Stimulated activated CD4-positive, alpha-beta T cell treated with anti-CD3 and anti-CD28 coated beads, Interleukin-1b, Interleukin-23, amount 100 ng/mL, for 4 hours (primary cell): ENCODE measurements at regions not wholly inside any gene's neighbourhood (a gene's known extent, or its start where the extent isn't known, plus 50 kb on each side); places are given as distances from the start of the nearest gene placed in this dataset.

Experiments
- DNase-seq, 2 donors: peaks; one replicate each; pipeline ENCODE4 v3.0.0-alpha.2; 2020; ENCODE audit warnings: low read depth in 2 of 2

DNA sequence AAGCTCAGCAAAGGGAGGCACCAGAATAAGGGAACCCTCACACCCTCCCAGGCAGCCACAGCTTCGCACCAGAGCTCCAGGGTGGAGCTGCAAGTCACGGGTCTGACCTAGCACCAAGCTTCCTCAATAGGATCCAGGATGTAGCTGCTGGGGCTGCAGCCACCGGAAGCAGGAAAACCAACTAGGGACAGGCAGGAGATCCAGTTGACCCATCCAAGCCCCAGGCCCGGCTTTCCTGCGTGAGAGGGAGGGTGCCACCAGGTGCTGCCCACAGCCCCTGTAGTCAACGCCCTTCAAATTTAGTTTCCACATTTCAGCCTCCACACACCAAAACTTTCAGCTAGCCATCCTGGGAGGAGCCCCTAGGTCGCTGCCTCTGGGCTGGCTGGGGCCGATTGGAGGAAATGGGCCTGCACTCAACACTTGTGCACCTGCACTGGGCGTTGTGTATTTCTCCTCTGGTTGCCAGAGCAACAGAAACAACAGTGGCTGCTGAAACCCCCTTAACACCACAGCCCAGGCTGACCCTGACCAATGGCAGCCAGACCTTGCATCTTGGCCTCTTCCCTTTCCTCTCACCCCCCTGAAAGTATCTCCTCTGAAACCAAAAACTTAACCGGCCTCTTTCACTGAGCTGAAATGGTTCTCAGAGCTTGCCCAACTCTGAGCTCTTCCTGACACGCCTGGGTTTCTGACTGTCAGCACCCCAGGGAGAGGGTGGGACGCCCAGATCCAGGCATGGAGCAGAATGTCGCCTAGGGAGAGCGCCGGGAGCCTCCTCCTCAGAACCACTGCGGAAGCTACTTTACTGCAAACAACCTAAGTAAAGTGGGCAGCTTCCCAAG lies 226.5 kb upstream of the MAP3K1 start:
- DNase-seq, result no peak

DNA sequence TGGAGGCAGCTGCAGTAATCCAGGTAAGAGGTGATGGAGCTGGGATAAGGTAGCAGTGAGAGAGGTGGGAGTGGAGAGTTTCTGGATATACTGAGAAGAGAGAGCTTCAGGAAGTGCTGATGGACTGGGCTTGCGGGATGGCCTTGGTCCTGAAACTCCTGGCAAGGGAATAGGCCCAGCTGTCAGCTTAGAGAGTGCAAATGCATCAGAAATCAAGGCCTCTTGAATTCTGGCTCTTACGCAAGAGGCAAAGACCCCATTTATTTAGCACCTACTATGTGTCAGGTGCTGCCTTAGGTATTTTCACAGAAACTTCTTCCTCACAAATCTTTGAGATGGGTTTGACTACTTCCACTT lies 227.2 kb upstream of the MAP3K1 start:
- DNase-seq, result no peak

DNA sequence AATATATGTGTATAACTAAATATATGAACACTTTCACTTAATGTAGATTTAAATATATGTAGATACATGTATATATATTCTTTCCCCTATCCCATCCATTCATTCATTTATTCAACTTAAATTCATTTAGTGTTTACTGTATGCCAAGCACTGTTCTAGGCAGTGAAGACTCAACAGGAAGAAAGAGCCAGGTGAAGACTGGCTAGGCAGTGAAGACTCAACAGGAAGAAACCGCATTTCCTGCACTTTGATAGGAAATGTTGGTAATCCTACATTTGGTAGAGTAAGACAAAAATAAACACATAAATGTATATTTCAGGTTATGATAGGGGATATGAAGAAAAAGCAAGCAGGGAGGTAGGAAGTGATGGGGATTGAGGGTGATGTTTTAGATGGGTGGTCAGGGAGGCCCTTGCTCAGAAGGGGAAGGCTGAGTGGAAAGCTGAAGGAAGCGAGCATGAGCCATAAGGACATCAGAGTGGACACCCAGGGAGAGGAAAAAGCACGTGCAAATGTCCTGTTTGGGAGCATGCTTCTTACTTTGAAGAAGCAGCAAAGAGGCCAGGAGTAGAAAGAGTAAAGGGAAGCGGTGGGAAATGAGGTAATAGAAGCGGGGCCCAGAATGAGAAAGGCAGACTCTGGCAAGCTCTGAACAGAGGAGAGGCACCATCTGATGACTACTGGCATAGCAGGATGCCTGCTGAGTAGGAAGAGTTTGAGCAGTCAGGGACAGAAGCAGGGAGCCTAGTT lies 227.8 kb upstream of the MAP3K1 start:
- no peak for DNase-seq

DNA sequence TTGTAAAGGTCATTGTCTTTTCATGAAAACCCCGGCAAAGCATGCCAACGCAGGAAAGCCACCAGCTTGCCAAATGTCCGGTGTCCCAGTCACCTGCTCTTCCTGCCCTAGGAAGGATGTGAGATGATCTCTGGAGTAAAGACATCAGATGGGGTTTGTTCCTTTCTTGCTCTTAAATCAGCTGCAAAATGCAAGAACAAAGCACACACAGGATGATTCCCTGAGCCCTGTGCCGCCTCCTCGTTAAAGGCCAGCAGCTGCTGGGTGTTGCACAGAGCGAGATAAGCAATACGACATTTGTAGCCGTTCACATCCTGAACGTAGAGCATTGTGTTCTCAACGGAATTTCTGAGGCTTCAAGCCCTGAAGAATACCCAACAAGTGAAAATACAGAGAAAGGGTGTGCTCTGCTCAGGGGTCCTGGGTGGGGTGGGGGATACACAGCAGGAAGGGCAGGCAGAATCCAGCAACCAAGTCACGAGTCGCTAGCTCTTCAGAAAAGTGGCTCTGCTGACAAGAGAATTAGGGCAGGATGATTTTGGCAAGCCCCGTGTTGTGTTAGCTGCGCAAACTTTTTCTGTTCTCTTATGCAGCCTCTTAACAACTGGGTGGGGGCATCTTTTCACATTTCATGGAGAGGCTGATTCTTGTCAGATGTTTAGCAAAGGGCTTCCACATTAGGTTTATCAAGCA lies 229.2 kb upstream of the MAP3K1 start:
- no peak for DNase-seq

DNA sequence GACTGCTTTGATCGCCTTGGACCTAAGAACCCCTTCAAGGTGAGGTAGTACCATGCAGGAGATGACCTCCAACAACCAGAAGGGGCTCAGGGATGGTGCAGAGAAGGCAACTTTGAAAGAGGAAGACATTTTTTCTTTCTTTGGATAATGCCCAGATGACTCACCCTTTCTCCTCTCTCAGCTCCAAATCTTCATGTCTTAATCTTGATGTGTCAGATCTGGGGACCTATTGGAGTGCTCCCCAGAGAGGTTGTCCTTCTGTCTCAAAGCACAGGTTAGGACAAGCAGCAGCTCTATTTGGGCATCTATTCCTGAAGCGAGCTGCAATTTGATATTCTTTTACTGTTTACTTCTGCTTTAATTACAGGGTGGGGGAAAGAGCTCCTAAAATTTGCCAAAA lies 229.9 kb upstream of the MAP3K1 start:
- DNase-seq, result no peak

DNA sequence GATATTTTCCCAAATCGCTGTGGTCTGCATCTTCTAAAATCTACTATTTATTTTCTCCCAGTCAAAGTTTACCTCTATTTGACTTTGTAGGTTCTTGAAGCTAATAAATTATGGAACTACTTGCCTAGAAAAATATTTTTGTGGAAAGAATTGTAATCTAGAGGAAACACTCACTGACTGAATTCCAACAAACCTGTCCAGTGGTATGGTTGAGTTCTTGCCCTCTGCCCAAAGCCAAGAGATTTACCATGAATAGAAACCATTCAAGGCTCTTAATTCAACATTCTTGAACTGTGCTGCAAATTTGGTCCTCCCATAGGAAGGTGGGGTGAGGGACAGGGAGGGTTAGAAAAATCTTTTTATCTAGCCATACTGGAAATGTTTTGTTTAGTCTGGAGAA lies 233.9 kb upstream of the MAP3K1 start:
- no peak for DNase-seq

DNA sequence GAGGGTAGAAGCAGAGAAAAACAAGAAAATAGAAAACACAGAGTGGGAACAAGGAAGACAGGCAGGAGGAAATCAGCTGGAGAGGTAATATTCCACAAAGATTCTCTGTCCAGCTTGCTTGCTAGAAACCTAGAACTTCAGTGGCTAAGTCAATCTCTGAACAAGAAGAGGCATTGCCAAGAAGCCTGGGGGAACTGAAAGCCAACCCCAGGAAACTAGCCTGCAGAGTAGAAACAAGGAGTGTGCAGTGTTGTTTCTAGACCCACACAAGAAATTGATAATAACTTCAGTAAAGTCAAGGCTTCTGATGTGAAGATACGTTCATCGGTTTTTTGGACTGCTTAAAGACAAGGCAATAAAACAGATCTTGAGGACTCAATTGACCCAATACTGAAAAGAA lies 234.5 kb upstream of the MAP3K1 start:
- no peak for DNase-seq

DNA sequence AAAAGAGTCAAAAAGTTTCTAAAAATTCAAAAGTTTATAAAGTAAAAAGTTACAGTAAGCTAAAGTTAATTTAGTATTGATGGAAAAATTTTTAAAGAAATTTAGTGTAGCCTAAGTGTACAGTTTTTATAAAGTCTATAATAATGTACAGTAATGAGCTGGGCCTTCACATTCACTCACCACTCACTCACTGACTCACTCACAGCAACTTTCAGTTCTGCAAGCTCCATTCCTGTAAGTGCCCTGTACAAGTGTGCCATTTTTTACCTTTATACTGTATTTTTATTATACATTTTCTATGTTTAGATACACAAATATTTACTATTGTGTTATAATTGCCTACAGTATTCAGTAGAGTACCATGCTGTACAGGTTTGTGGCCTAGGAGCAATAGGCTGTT lies 239.5 kb upstream of the MAP3K1 start:
- DNase-seq, result no peak

DNA sequence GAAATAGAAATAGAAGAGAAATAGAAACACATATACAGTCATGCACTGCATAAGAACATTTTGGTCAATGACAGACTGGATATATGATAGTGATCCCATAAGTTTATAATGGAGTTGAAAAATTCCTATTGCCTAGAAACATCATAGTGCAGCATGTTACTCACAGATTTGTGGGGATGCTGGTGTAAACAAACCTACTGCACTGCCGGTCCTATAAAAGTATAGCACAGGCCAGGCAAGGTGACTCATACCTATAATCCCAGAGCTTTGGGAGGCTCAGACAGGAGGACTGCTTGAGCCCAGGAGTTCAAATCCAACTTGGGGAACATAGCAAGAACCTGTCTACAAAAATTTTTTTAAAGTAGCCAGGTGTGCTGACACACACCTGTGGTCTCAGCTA lies 240.6 kb upstream of the MAP3K1 start:
- no peak for DNase-seq

DNA sequence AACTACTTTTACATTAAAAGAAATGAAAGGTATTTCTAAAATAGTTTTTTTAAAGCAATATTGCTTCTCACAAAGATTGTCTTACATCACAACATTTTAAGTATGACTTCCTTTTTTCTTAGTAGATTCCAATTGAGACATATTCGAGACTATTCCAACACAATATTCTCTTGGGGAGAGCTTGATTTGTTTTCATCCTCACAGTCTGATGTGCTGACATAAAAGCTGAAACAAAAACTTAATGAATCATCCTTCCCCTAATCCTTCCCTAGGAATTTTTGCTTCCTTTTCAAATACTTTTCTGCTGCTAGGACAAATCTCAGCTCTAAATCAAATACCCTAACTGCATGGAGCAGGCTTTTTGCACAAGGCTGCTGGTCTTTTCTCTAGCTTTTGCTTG lies 245.8 kb upstream of the MAP3K1 start:
- no peak for DNase-seq

DNA sequence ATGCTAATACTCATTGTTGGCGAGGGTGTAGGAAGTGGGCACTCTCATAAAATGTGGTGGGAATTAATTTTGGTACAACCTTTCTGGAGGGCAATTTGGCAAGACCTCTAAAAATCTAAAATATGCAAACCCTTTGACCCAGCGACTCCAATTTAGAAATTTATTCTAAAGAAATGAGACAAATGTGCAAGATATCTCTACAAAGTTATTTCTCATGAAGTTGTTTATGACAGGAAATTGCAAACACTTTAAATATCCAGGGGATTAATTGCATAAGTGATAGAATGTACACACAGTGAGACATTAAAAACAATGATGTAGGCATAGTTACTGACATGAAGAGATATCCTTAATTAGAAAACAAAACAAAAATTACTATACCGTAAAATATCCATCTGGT lies 246.3 kb upstream of the MAP3K1 start:
- DNase-seq, result no peak

DNA sequence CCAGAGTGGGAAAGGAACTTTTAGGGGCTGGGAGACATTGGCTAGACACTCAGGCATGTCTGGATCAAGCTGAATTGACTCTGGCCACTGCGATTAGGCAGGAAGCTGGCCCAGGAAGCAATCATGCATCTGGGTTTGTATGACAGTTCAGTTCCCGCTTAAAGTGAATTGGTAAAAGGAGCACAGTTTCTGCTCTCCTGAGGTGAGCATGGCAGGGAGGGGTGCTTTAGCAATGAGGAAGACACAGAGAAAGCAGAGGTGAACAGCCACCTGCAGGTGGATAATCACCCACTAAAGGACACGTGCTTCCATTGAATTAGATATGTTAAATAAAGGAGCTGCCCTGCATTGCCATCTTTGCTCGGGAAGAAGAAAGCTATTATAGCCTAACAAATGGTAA lies 248.1 kb upstream of the MAP3K1 start:
- DNase-seq, result no peak

DNA sequence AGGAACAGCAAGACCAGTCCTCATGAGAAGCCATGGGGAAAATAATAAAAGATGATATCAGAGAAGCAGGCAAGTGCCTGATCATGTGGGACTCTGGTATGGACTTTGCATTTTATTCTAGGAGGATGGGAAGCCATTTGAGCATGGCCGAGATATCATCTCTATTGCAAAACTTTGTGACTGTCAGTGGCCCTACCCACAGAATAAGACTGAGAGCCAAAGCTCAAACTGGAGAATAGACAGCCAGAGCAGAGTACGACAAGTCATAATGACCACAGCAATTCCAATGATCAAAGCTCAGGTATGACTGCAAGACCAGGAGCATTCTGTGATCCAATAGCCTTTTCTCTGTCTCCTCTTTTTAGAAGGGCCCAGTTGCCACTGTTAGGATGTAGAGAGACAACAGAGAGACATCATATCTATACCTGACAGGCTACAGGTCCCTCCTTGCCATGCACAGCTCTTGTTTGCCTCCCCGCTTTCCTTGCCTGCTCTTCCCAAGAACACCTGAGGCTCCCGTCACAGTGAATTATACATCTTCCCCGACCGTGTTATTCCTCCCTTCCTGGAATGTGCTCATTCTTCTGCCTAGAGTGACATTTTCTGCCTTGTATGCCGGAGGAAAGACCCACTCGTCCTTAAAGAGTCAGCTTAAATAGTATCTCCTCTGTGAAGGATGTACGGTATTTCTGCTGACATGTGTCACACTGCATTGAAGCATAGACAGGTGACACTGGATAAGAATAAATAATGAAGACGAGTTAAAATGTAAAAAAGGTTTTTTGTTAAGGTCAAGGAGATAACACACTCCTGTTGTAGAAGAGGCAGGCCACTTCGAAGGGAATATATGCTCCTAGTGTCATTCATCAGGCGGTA lies 248.7 kb upstream of the MAP3K1 start:
- DNase-seq, result no peak

DNA sequence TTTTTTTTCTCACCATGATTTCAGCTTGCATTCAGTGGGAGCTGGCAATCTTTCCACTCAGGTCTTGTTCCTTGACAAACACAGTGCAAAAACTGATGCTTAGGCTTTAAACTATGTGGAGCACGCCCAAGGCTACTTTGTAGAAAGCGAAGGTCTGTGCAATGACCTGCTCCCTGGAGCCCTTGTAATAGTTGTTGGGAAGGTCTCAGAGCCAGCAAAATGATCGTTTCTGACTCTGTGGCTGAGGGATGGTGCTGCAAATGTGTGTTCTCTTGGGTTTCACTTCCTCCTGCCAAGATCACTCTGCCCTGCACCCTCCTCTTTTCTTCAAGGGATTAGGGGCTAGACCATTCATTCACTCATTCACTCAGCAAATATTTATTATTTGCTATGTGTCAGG lies 249.7 kb upstream of the MAP3K1 start:
- DNase-seq, result no peak

DNA sequence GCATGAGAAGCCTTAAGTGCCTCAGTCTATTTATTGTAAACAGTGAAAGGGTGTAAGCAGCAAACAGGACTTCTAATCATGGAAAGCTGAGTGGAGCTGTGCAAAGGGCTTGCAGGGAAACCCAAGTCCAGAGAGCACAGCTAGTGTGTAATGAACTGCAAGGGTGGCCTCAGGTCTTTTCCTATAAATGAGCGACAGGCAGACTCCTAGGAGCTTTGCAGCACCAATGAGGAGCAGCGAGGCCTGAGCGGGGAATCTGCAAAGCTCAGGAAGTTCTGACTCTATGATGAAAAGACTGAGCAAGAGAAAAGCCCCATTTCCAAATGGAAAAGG lies 250.1 kb upstream of the MAP3K1 start:
- DNase-seq, result no peak

DNA sequence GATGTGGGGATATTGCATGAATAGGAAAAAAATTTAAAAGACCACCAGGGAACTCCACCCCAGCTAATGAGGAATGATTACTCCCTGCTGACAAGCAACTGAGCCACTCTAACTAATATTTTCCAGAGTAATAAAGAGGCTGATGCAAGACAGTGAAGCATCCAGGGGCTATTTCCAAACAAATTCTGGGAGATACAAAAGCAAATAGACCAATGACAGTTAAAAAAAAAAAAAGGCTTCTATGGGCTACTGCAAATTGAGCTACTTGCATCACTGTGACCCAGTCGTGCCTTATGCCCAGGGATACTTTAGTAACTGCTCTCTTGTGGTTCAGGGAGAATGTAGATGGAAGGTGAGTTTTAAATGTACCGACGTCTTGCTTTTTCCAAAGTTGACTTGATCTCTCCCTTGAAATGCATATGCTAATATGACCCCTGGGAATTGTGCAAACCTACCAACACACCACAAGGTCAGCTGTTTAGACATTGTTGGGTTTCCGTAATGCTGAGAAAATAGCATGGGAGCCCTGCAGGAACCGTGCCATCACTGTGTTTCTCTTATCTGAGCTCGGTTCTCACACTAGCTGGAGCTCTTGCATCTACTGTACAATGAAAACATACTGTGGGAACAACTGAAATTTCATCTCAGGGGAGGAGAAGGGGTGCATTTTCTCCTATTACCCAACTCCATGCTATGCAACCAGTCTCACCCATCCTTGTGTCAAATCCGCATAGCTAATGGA lies 250.6 kb upstream of the MAP3K1 start:
- DNase-seq, result no peak

DNA sequence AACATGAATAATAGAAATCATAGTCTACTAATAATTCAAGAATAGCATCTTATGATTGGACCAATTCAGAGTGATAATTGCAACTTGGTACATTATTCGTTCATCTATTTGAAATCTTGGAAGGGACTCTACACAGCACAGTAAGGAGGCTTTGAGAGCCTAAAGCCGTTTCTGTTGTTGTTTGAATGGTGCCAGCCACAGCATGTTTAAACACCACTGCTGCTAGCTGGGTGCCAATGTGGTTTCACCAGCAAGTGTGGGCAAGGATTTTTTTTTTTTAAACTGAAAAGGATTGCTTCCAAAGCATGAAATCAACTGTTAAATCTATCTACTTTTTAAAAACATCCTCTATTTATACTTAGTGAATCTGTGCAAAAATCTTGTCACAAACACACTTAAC lies 253.9 kb upstream of the MAP3K1 start:
- no peak for DNase-seq

DNA sequence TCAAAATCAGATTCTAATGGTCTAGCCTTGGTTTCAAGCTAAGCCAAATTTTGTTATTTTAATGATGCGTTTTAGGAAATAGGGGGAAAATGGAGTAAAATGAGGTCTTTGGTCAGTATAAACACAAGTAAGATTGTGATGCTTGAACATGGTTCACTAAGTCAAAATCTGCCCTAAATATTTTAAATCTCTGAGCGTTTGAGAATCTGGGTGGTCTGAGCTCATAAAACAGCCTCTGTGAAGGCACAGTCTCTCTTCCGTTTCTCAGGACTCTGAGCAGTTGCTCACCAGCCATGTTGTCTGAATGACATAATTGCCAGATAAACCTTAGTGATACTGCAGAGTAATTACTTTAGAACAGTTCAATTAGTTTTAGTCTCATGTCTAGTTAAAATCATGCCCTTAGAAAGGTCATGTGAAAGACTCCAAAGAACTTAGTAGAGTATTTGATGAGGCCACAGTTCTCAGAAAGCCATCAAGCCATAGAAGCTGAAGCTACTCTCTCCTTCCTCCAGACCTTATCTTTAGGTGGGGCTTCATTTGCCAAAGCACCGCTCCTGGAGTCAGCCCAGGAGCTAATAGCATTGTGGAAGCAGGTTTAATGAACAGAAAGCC lies 257.1 kb upstream of the MAP3K1 start:
- DNase-seq, result no peak

DNA sequence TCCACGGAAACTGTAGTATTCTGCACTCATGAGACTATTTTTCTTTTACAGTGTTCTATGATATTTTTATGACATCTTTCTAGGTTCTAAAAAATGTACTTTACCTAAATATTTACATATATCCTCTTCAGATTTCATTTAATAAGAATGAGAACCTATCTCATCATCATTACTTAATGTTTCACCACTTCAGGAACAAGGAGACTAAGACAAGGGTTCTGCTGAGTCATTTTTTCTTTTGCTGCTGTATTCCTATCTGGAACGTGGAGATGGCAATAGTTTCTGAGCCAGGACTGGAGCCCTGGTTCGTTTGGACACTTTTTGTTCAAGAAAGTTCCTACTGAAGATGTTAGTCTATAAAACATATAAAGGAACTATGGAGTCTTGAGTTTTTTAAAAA lies 258.2 kb upstream of the MAP3K1 start:
- DNase-seq, result no peak

DNA sequence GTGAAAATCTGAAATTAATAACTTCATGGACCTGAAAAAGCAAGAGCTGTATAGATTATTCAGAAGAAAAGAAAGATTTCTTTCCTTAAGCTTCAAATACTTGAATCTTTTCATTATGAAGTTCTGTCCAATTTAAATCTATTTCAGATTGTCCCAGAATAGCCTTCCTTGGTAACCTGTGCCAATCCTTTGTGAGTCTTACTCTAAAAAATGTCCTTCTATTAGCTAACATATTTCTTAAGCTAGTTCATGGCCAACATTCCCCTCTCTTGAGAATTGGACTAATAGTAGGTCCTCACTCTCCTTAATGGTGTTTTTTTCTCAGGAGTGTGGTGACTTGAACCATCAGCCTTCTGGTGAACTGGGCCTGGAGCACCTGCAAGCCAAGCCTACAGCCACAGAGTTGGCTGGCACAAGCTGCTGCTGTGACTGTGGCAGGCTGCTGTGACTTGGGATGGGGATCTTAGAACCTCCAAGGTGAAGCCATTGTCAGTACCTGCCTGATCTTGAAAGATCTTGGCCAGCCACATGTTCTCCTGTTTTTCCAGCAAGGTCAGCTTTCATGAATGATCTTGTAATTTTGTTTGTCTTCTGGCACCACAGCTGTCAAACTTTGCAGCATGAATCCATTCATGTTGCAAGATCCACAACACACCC lies 262.6 kb upstream of the MAP3K1 start:
- DNase-seq, result no peak
